ENCODE measurements at regions not wholly inside any gene's neighbourhood (a gene's known extent, or its start where the extent isn't known, plus 50 kb on each side); places are given as distances from the start of the nearest gene placed in this dataset.

- intact Hi-C loops (cut with micrococcal nuclease) = no loop called here
- no peak for TF ChIP-seq CTCF (IDR thresholded peaks at IDR 0.05; ENCODE audit: borderline replicate concordance)
- H3K27me3 ChIP-seq (ENCODE audit: low read depth) = no peaks in the 10 kb centered on the region
- H3K36me3 ChIP-seq = no peaks in the 10 kb centered on the region
- peaks cover 11% of the 10 kb centered on the region for H3K4me1 ChIP-seq
- H3K4me3 ChIP-seq = no peak overlapping the region
- H3K9me3 ChIP-seq (replicated peaks) = no peaks in the 10 kb centered on the region
- DNase-seq = no peak
- H3K27ac ChIP-seq (replicated peaks) = no peak overlapping the region
These were observed 267.3 kb upstream of the SPOPL start for GRCh38 chr2:138234265-138234664.

- Histone ChIP-seq H3K9me3 (replicated peaks) (no peaks in the 10 kb centered on the region), H3K4me1 (peaks cover 11% of the 10 kb centered on the region), H3K36me3 (no peaks in the 10 kb centered on the region), H3K4me3 (no peak overlapping the region), H3K27ac (replicated peaks) (no peak overlapping the region), H3K27me3 (ENCODE audit: low read depth) (no peaks in the 10 kb centered on the region)
- intact Hi-C loops (cut with micrococcal nuclease) = no loop called here
- no peak for DNase-seq
- no peak for TF ChIP-seq CTCF (IDR thresholded peaks at IDR 0.05; ENCODE audit: borderline replicate concordance)
These were observed 266.5 kb upstream of the SPOPL start for GRCh38 chr2:138235041-138235440.

- DNase-seq = no peak
- TF ChIP-seq CTCF (IDR thresholded peaks at IDR 0.05; ENCODE audit: borderline replicate concordance) = no peak
- Histone ChIP-seq H3K27me3 (ENCODE audit: low read depth) (no peaks in the 10 kb centered on the region), H3K4me1 (peaks cover 11% of the 10 kb centered on the region), H3K9me3 (replicated peaks) (no peaks in the 10 kb centered on the region), H3K4me3 (no peak overlapping the region), H3K36me3 (no peaks in the 10 kb centered on the region), H3K27ac (replicated peaks) (no peak overlapping the region)
- intact Hi-C loops (cut with micrococcal nuclease) = no loop called here
These were observed 265.4 kb upstream of the SPOPL start for GRCh38 chr2:138236142-138236541.

- H3K9me3 ChIP-seq (replicated peaks) = no peaks in the 10 kb centered on the region
- no peak for DNase-seq
- no peak overlapping the region for H3K4me3 ChIP-seq
- H3K4me1 ChIP-seq = peaks cover 11% of the 10 kb centered on the region
- H3K27ac ChIP-seq (replicated peaks) = no peak overlapping the region
- no peaks in the 10 kb centered on the region for H3K36me3 ChIP-seq
- no peak for TF ChIP-seq CTCF (IDR thresholded peaks at IDR 0.05; ENCODE audit: borderline replicate concordance)
- intact Hi-C loops (cut with micrococcal nuclease) = no loop called here
- H3K27me3 ChIP-seq (ENCODE audit: low read depth) = no peaks in the 10 kb centered on the region
These were observed 263.7 kb upstream of the SPOPL start for GRCh38 chr2:138237667-138238384.

GRCh38 chr2:138238908-138239307 lies 262.7 kb upstream of the SPOPL start:
- H3K27ac ChIP-seq (replicated peaks) = no peak overlapping the region
- H3K27me3 ChIP-seq (ENCODE audit: low read depth) = no peaks in the 10 kb centered on the region
- H3K9me3 ChIP-seq (replicated peaks) = no peaks in the 10 kb centered on the region
- DNase-seq = no peak
- intact Hi-C loops (cut with micrococcal nuclease) = no loop called here
- H3K4me3 ChIP-seq = no peak overlapping the region
- no peak for TF ChIP-seq CTCF (IDR thresholded peaks at IDR 0.05; ENCODE audit: borderline replicate concordance)
- no peaks in the 10 kb centered on the region for H3K36me3 ChIP-seq
- H3K4me1 ChIP-seq = peaks cover 11% of the 10 kb centered on the region

Measured in left ventricle myocardium inferior (tissue), 1 donor.